ENCODE measurements at regions not wholly inside any gene's neighbourhood (a gene's known extent, or its start where the extent isn't known, plus 50 kb on each side); places are given as distances from the start of the nearest gene placed in this dataset.

- no peak for TF ChIP-seq ZNF423 (tag by site-specific recombination; IDR thresholded peaks at IDR 0.05)
- no peak for TF ChIP-seq ZNF768 (tag by site-specific recombination; IDR thresholded peaks at IDR 0.05)
- no peak for TF ChIP-seq ZNF121 (tag by site-specific recombination; IDR thresholded peaks at IDR 0.05)
- TF ChIP-seq KLF10 (tag by site-specific recombination; IDR thresholded peaks at IDR 0.05), result no peak
- TF ChIP-seq, protein P1, sequence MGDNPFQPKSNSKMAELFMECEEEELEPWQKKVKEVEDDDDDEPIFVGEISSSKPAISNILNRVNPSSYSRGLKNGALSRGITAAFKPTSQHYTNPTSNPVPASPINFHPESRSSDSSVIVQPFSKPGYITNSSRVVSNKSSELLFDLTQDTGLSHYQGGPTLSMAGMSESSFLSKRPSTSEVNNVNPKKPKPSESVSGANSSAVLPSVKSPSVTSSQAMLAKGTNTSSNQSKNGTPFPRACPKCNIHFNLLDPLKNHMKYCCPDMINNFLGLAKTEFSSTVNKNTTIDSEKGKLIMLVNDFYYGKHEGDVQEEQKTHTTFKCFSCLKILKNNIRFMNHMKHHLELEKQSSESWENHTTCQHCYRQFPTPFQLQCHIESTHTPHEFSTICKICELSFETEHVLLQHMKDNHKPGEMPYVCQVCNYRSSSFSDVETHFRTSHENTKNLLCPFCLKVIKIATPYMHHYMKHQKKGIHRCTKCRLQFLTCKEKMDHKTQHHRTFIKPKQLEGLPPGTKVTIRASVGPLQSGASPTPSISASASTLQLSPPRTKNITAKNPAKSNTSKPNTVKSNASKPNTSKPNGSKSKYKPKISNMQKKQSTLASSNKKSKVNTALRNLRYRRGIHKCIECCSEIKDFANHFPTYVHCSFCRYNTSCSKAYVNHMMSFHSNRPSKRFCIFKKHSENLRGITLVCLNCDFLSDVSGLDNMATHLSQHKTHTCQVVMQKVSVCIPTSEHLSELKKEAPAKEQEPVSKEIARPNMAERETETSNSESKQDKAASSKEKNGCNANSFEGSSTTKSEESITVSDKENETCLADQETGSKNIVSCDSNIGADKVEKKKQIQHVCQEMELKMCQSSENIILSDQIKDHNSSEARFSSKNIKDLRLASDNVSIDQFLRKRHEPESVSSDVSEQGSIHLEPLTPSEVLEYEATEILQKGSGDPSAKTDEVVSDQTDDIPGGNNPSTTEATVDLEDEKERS (tag by site-specific recombination; IDR thresholded peaks at IDR 0.05), result no peak
- TF ChIP-seq ZSCAN23 (tag by site-specific recombination; IDR thresholded peaks at IDR 0.05), result no peak
- TF ChIP-seq, protein P2, sequence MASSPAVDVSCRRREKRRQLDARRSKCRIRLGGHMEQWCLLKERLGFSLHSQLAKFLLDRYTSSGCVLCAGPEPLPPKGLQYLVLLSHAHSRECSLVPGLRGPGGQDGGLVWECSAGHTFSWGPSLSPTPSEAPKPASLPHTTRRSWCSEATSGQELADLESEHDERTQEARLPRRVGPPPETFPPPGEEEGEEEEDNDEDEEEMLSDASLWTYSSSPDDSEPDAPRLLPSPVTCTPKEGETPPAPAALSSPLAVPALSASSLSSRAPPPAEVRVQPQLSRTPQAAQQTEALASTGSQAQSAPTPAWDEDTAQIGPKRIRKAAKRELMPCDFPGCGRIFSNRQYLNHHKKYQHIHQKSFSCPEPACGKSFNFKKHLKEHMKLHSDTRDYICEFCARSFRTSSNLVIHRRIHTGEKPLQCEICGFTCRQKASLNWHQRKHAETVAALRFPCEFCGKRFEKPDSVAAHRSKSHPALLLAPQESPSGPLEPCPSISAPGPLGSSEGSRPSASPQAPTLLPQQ (tag by site-specific recombination; IDR thresholded peaks at IDR 0.05), result no peak
- TF ChIP-seq KLF16 (tag by site-specific recombination; IDR thresholded peaks at IDR 0.05), result no peak
- TF ChIP-seq HOXA7 (CRISPR knock-in tag; IDR thresholded peaks at IDR 0.05; ENCODE audit: borderline replicate concordance), result no peak
- TF ChIP-seq ZNF621 (tag by site-specific recombination; IDR thresholded peaks at IDR 0.05), result no peak
- TF ChIP-seq ZNF138 (tag by site-specific recombination; IDR thresholded peaks at IDR 0.05; ENCODE audit: borderline replicate concordance), result no peak
- no peak for TF ChIP-seq ZNF514 (tag by site-specific recombination; IDR thresholded peaks at IDR 0.05)
- TF ChIP-seq, protein P3, sequence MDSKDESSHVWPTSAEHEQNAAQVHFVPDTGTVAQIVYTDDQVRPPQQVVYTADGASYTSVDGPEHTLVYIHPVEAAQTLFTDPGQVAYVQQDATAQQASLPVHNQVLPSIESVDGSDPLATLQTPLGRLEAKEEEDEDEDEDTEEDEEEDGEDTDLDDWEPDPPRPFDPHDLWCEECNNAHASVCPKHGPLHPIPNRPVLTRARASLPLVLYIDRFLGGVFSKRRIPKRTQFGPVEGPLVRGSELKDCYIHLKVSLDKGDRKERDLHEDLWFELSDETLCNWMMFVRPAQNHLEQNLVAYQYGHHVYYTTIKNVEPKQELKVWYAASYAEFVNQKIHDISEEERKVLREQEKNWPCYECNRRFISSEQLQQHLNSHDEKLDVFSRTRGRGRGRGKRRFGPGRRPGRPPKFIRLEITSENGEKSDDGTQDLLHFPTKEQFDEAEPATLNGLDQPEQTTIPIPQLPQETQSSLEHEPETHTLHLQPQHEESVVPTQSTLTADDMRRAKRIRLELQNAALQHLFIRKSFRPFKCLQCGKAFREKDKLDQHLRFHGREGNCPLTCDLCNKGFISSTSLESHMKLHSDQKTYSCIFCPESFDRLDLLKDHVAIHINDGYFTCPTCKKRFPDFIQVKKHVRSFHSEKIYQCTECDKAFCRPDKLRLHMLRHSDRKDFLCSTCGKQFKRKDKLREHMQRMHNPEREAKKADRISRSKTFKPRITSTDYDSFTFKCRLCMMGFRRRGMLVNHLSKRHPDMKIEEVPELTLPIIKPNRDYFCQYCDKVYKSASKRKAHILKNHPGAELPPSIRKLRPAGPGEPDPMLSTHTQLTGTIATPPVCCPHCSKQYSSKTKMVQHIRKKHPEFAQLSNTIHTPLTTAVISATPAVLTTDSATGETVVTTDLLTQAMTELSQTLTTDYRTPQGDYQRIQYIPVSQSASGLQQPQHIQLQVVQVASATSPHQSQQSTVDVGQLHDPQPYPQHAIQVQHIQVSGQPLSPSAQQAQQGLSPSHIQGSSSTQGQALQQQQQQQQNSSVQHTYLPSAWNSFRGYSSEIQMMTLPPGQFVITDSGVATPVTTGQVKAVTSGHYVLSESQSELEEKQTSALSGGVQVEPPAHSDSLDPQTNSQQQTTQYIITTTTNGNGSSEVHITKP (tag by site-specific recombination; IDR thresholded peaks at IDR 0.05), result no peak
- TF ChIP-seq SP7 (tag by site-specific recombination; IDR thresholded peaks at IDR 0.05), result no peak
- TF ChIP-seq ZNF660 (tag by site-specific recombination; IDR thresholded peaks at IDR 0.05), result no peak
- TF ChIP-seq ZNF324 (tag by site-specific recombination; IDR thresholded peaks at IDR 0.05), result no peak
- no peak for TF ChIP-seq ZNF311 (tag by site-specific recombination; IDR thresholded peaks at IDR 0.05; ENCODE audit: borderline replicate concordance)
- TF ChIP-seq ZNF23 (tag by site-specific recombination; IDR thresholded peaks at IDR 0.05; ENCODE audit: borderline replicate concordance), result no peak
- TF ChIP-seq, protein P4, sequence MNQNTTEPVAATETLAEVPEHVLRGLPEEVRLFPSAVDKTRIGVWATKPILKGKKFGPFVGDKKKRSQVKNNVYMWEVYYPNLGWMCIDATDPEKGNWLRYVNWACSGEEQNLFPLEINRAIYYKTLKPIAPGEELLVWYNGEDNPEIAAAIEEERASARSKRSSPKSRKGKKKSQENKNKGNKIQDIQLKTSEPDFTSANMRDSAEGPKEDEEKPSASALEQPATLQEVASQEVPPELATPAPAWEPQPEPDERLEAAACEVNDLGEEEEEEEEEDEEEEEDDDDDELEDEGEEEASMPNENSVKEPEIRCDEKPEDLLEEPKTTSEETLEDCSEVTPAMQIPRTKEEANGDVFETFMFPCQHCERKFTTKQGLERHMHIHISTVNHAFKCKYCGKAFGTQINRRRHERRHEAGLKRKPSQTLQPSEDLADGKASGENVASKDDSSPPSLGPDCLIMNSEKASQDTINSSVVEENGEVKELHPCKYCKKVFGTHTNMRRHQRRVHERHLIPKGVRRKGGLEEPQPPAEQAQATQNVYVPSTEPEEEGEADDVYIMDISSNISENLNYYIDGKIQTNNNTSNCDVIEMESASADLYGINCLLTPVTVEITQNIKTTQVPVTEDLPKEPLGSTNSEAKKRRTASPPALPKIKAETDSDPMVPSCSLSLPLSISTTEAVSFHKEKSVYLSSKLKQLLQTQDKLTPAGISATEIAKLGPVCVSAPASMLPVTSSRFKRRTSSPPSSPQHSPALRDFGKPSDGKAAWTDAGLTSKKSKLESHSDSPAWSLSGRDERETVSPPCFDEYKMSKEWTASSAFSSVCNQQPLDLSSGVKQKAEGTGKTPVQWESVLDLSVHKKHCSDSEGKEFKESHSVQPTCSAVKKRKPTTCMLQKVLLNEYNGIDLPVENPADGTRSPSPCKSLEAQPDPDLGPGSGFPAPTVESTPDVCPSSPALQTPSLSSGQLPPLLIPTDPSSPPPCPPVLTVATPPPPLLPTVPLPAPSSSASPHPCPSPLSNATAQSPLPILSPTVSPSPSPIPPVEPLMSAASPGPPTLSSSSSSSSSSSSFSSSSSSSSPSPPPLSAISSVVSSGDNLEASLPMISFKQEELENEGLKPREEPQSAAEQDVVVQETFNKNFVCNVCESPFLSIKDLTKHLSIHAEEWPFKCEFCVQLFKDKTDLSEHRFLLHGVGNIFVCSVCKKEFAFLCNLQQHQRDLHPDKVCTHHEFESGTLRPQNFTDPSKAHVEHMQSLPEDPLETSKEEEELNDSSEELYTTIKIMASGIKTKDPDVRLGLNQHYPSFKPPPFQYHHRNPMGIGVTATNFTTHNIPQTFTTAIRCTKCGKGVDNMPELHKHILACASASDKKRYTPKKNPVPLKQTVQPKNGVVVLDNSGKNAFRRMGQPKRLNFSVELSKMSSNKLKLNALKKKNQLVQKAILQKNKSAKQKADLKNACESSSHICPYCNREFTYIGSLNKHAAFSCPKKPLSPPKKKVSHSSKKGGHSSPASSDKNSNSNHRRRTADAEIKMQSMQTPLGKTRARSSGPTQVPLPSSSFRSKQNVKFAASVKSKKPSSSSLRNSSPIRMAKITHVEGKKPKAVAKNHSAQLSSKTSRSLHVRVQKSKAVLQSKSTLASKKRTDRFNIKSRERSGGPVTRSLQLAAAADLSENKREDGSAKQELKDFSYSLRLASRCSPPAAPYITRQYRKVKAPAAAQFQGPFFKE (tag by site-specific recombination; IDR thresholded peaks at IDR 0.05; ENCODE audit: borderline replicate concordance), result no peak
- TF ChIP-seq ZNF549 (tag by site-specific recombination; IDR thresholded peaks at IDR 0.05), result no peak
- TF ChIP-seq ZNF558 (tag by site-specific recombination; IDR thresholded peaks at IDR 0.05), result no peak
- no peak for TF ChIP-seq ZNF837 (tag by site-specific recombination; IDR thresholded peaks at IDR 0.05)
- TF ChIP-seq ZBTB48 (tag by site-specific recombination; IDR thresholded peaks at IDR 0.05), result no peak
- no peak for TF ChIP-seq OVOL3 (tag by site-specific recombination; IDR thresholded peaks at IDR 0.05)
- TF ChIP-seq, protein P5, sequence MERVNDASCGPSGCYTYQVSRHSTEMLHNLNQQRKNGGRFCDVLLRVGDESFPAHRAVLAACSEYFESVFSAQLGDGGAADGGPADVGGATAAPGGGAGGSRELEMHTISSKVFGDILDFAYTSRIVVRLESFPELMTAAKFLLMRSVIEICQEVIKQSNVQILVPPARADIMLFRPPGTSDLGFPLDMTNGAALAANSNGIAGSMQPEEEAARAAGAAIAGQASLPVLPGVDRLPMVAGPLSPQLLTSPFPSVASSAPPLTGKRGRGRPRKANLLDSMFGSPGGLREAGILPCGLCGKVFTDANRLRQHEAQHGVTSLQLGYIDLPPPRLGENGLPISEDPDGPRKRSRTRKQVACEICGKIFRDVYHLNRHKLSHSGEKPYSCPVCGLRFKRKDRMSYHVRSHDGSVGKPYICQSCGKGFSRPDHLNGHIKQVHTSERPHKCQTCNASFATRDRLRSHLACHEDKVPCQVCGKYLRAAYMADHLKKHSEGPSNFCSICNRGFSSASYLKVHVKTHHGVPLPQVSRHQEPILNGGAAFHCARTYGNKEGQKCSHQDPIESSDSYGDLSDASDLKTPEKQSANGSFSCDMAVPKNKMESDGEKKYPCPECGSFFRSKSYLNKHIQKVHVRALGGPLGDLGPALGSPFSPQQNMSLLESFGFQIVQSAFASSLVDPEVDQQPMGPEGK (tag by site-specific recombination; IDR thresholded peaks at IDR 0.05), result no peak
Observed at GRCh38 chr12:42729535-42729900, 140.0 kb upstream of the PRICKLE1 start (continued).
